ENCODE measurements at regions not wholly inside any gene's neighbourhood (a gene's known extent, or its start where the extent isn't known, plus 50 kb on each side); places are given as distances from the start of the nearest gene placed in this dataset.
"Not testable (repeated sequence)": the region's sequence is repeated elsewhere in the genome, so short reads cannot be mapped to it uniquely, and the experiment has no call there.

DNA sequence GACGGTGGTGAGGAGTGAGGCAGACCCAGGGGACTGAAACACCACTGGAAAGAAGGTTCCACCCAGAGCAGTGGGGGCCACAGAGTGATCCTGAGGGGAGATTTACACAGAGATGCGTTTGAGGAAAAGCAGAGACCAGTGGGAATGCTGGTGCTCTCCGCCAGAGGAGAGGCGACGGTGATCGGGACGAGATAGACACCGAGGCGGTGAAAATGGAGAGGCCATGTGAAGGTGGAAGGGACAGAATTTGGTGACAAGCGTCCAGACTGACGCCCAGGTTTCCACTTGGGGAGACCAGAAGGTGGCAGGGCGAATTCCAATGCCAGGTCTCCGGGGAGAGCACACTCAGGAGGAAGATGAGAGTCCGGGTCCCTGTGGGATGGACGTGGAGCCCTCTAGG, 374.8 kb downstream of the CNTNAP3B start:
- not testable (repeated sequence) for DNase-seq

DNA sequence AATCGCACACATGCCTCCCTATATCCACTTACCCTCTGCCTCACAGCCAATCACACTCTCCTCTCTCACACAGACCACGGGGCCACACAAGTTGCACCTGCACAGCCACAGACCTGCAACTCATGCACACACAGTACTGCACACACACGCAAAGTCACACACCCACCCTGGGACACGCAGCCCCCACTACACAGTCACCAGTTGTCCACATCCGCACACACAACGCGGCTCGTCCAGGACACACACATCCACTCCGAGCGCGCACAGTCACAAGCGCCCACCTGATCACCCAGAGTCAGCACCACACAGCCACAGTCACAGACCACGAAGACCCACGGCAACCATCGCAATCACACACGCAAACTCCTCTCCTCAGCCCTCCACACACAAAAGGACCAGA, 387.3 kb downstream of the CNTNAP3B start:
- not testable (repeated sequence) for DNase-seq

DNA sequence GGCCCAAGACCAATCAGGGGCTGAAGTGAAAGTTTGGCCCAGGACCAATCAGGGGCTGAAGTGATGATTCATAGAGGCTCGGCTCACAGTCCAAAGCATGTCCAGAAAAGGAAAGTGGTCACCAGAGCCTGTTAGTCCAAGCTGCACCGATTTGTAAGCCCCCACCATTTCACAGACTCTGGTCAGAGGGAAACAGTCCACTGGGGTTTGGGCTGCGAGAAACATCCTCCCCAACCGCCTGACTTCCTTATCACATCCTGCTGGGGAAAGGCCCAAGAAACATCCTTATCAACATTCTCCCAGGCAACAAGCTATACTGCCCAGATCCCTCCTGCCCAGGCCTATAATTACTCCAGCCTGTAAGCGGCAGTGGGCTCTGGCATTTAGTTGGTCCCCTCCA, 388.1 kb downstream of the CNTNAP3B start:
- not testable (repeated sequence) for DNase-seq

DNA sequence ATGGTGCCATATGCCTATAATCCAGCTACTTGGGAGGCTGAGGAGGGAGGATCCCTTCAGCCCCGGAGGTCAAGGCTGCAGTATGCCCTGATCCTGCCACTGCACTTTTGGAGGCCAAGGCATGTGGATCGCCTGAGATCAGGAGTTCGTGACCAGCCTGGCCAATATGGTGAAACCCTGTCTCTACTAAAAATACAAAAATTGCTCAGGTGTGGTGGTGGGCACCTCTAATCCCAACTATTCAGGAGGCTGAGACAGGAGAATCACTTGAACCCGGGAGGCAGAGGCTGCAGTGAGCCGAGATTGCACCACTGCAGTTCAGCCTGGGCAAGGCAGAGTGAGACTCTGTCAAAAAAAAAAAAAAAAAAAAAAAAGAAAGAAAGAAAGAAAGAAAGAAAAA, 390.5 kb downstream of the CNTNAP3B start:
- DNase-seq, result not testable (repeated sequence)

DNA sequence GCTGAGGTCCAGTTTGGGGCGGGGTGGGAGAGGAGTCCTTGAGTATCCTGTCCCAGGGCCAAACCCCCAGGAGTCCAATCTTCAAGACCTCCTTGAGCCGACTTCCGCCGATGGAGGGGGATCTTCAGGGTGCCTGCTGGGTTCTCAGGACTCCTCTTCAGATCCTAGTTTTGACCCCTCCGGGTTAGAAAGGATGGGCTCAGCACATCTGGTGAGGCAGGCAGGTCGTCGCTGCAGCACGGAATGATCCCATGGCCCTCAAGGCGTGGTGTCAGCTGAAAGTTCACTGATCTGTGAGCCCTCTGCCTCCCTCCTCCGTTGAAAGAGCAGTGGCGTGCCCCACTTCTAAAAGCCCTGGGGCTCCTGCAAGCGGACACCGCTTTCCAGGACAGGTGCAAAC, 430.0 kb downstream of the CNTNAP3B start:
- not testable (repeated sequence) for DNase-seq

DNA sequence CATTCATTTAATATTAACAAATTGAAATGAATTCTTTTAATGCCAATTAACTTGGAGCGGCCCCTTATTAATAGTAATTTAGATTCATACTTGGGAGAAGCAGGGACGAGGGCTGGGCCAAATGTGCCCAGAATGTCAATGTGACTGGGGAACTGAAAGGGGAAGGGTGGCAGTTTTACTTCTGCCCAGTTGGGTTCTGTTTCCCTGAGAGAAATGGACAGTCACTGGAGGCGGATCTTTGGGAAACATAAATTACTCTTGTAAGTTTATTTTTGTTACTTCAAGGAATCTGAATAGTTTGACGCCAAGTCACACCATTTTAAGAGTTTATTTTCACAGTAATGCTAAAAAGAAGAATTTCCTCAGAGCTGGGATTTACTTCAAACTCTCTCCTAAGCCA, 432.1 kb downstream of the CNTNAP3B start:
- not testable (repeated sequence) for DNase-seq

DNA sequence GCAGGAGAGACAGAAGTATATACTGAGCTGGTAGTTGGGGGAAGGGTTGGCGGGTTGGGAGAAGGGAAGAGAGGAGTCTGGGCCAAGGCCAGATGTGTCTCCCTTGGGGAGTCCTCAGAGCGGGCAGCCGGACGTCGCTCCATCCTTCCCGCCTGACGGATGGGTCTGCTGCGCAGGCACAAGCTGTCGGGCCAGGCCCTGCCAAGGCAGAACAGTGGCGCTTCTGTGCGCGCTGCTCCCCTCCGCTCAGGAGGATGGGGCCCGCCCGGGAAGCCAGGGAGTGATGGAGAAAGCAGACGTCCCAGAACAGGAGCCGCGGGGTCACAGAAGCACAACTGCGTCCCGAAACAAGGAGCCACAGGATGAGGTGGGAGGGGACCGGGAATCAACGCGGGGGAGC, 449.9 kb downstream of the CNTNAP3B start:
- DNase-seq, result not testable (repeated sequence)

DNA sequence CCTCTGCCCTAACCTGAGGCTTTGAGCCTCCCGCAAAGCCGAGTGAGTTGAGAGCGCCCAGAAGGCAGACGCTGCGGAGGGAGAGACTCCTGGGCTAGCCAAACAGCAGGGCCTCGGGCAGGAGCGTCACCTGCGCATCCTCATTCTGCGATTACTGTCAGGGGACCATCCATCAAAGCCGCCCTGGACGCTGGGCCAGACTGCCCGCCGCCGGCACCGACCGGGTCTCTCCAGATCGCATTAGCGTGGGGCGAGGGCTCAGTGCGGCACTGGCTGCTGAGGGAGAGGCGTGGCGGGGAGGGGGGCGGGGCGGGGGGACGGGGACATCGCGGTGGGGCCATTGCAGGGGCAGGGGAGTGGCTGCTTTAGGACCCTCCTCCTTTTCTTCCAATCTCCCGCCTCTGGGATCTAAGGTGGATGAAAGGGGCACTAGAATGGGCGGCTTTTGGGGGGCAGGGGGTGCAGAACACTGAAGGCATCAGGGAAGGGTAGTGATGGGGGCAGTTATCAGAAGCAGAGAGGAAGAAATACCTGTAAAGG, 465.7 kb downstream of the CNTNAP3B start:
- not testable (repeated sequence) for DNase-seq

DNA sequence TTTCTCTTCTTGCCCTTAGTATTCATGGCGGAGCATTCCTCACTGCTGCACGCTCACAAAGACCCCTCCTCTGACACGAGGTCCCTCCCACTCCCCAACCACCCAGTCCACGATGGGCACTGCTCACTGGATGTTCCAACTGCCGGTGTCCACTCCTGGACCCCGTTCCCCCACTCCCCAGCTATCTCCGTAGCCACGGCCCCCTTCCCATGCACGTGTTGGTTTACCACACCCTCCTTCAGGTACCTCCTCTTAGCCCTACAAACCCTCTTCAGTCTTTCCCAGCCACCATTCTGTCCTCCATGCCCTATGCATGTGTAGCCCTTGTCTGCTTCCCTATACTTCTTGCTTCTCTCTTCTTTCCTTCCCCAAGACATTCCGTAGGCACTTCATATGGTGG, 469.6 kb upstream of the ZNG1F start:
- DNase-seq, result not testable (repeated sequence)

DNA sequence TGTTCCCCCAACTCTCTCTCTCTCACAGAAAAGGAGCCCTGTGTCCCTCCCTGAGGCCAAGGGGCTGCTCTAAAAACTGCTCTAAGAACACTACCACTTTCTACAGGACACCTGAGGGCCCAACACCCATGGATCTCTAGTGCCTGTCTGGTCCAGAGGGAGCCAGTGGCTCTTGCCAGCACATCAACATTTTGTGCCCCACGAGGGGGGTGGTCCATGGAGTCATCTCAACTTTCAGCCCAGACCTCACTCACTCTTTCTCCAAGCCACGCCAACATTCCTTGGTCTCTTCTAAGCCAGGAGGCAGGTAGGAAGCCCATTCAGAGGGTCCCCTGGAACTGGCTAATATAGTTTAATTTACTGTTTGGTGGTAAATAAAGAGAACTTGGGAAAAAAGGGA, 469.0 kb upstream of the ZNG1F start:
- DNase-seq, result not testable (repeated sequence)

DNA sequence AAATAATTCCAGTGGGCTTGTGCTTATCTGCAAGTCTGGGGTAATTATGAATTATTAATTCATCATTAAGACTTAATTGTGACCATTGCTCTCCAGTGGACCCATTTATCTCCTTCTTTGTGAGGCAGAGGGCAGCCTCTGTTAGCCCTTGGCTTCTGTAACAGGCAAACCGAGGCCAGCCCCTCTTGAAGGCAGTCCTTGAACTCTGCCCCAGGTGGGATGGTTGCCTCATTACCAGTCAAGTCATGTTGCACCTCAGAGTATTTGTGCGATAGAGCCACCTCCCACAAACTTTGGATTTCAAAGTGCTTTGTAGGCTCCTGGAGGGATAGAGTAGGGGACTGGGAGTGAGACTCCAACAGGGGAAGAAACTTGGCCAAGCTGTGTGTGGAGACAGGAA, 468.0 kb upstream of the ZNG1F start:
- DNase-seq, result not testable (repeated sequence)

DNA sequence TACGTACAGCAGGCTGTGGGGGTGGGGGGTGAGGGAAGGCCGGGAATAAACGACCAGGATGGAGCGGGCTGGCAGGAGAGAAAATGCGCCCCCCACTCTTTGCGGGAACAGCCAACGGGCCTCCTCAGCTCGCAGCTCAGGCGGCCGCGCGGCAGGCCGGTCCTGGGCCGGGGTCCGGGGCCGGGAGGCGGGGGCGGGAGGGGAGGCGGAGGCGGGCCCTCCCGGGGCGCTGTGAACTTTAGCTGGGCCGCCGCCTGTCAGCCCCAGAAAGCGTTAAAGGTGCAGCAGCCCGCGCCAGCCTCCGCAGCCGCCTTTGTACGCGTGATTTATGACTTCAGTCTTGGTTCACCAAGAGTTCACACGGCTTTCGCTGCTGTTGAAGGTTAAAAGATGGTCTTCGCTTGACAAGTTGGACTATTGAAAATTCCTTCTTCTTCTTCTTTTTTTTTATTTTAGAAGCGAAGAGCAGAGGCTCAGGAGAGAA, 466.0 kb upstream of the ZNG1F start:
- not testable (repeated sequence) for DNase-seq

DNA sequence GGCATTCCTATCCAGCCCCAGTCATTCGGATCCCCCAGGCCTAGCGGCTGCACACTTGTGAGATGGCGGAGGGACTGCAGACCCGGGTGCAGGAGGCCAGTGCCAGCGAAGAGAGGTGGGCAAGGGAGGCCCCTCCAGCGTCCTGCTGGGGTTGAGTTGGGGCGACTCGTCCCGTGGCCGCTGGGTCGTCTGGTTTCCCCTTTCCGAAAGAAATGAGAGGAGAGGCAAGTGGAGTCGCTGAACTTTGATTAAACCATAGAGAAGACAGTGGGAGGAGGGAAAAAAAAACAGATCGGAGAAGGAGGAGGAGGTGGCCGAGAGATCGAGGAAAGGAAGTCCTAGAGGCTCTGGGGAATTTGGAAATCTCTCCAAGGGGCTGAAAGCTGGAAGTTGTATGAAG, 465.2 kb upstream of the ZNG1F start:
- DNase-seq, result not testable (repeated sequence)

DNA sequence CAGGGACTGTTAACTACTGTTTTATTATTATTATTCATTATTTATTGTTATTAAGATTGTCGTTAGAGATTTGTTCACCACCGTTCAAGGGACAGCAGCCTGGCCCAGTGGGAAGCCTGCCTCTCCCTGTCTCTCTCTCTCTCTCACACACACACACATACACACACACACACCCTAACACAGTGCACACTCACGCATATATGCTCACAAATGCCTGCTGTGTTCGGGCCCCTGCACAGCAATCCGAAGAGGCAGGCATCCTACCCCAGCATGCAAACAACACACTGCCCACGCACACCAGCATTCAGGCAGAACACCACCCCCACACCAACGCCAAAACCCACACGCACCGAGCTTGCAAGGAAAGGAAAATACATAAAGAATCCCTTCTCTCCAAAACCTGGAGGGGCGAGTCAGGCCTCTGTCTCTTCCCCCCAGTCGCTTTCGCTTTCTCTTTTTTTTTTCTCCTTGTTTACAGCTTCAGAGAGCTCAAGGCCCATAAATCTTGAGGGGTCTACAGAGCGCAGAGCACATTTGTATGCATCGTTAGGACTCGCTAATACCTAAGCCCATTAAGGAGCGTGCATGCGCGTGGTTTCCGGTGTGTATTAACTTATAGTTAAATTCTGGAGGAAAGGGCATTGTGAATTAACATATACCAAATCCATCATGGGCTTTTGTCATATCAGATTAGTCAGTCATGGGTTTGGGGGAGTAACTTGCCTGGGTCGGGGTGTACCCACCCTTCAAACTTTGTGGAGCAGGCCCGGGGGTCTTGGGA, 464.6 kb upstream of the ZNG1F start:
- not testable (repeated sequence) for DNase-seq

DNA sequence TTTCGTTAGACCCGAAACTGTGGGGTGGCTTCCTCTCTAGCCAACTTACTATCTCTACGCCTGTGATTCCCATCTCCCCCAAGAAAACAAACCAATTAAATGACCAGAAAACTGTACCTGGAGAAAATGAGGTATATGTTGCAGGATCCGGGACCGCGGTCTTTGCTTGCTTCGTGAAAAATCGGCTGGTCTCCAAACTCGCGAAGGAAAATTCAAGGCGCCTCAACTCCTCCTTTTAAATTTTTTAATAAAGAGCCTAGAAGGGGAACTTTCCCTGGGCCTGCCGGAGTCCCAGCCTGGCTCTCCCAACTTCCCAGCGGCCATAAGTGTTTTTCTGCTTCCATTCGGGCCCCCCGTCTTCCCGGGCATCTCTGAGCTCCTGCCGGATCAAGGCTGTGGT, 463.7 kb upstream of the ZNG1F start:
- not testable (repeated sequence) for DNase-seq

DNA sequence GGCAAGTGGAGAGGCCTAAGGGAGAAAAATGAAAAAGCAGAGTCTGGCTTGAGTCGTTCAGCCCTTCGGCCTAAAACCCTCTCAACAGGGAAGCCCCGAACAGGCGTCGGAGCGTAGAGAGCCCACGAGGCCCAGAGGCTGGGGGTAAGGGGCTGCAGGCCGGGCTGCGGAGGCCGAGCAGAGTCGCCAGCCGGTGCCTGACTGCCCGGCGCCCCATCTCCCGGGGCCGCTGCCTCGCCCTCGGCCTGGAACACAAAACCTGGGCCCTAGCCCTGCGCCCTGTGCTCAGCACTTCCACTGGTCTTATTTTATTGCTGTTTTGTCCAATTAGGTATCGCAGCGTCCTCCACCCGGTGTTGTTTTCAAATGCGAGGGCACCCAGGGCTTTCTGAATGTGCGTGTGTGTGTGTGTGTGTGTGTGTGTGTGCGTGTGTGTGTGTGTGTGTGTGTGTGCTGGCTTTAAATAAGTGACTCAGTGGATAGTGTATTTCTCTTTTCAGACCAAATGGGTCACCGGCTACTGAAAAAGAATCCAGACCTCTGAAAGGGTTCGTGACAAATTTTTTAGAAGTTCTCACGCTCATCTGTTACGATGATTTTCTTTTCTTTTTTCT, 463.1 kb upstream of the ZNG1F start:
- DNase-seq, result not testable (repeated sequence)

DNA sequence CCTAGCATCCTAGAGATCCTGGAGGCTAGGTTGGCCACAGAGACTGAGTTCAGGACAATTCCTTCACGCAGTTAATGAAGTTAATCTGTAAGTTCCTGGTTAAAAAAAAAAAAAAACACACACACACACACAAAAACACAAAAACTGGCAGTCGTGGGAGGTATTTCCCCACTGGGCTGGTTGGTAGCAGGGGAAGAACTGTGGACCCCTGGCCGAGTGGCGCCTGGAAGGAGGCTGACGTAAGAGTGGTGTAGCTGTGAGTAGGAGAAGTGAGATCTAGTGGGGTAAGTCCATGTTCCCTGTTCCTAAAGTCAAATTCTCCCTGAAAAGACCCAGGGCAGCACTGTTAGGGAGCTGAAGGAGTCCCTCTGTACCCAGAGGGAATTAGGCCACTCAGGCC, 461.0 kb upstream of the ZNG1F start:
- not testable (repeated sequence) for DNase-seq

DNA sequence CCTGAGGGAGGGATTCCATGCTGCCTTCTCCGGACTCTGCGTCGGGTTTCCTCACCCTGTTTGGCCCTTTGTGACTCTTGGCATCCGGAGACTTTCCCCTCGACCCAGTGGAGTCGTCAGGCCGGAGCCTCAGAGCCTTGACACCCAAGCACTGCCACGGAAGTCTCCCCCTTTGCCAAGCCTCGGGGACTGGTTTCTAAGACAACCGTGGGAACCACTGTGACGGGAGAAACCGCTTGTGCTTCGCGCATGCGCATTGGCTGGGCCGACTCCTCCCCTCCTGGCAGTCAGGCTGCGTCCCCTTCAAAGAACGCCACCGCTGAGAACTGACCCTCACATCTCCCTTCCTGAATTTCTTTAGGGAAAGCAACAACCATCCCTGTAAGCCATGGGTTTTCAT, 459.4 kb upstream of the ZNG1F start:
- peak; percentile 19 for DNase-seq

DNA sequence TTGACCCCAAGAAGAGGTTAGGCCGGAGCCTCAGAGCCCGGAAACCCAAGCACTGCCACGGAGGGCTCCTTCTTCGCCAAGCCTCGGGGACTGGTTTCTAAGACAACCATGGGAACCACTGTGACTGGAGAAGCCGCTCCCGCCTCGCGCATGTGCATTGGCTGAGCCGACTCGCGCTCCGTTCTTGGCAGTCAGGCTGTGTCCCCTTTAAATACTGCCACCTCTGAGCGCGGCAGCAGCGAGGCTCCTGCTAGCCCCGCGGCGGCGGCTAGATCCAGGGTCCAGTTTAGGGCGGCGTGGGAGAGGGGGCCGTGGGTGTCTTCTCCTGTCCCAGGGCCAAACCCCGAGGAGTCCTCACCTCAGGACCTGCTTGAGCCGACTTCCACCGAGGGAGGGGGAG, 457.1 kb upstream of the ZNG1F start:
- DNase-seq, result not testable (repeated sequence)

DNA sequence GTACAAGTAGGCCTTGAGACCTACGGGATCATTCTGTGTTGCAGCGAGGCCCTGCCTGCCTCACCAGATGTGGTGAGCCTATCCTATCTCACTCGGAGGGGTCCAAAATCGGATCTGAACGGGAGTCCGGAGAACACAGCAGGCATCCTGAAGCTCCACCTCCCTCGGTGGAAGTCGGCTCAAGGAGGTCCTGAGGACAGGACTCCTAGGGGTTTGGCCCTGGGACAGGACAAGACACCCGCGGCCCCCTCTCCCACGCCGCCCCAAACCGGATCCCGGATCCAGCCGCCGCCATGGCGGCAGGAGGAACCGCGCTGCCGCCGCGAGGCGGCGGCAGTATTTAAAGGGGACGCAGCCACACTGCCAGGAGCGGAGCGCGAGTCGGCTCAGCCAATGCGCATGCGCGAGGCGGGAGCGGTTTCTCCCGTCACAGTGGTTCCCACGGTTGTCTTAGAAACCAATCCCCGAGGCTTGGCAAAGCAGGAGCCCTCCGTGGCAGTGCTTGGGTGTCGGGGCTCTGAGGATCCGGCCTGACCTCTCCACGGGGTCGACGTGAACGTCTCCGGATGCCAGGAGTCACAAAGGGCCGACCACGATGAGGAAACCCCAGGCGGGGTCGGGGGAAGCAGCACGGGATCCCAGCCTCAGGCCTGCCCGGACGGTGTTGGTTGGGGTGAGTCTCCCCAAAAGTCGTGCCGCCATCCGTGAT, 454.6 kb upstream of the ZNG1F start:
- DNase-seq, result peak; percentile 42

DNA sequence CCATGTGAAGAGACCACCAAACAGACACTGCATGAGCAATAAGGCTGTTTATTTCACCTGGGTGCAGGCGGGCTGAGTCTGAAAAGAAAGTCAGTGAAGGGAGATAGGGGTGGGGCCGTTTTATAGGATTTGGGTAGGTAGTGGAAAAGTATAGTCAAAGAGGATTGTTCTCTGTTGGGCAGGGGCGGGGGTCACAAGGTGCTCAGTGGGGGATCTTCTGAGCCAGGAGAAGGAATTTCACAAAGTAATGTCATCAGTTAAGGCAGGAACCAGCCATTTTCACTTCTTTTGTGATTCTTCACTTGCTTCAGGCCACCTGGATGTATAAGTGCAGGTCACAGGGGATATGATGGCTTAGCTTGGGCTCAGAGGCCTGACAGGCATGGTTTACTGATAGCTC, 444.6 kb upstream of the ZNG1F start:
- DNase-seq, result not testable (repeated sequence)

DNA sequence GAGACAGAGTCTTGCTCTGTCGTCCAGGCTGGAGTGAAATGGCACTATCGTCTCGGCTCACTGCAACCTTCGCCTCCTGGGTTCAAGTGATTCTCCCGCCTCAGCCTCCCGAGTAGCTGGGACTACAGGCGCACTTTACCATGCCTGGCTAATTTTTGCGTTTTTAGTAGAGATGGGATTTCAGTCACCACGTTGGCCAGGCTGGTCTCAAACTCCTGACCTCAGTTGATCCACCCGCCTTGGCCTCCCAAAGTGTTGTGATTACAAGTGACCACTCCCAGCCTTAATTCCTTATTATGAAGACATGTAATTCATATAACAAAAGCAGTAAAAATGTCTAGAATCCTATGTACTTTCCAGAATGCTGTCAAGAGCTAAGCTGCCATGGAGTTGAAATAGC, 434.5 kb upstream of the ZNG1F start:
- not testable (repeated sequence) for DNase-seq

DNA sequence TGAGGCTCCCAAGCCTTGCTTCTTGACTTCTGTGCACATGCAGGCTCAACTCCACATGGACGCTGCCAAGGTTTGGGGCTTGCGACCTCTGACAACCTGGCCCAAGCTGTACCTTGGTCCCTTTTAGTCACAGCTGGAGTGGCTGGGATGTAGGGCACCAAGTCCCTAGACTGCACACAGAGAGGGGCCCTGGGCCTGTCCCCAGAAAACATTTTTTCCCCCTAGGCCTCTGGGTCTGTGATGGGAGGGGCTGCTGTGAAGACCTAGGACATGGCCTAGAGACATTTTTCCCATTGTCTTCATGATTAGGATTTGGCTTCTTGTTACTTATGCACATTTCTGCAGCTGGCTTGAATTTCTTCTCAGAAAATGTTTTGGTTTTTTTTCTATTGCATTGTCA, 430.1 kb upstream of the ZNG1F start:
- not testable (repeated sequence) for DNase-seq

All from activated CD4-positive, alpha-beta T cell treated with anti-CD3 and anti-CD28 coated beads for 1 hour (primary cell).